K562 (cell line): ENCODE measurements at regions not wholly inside any gene's neighbourhood (a gene's known extent, or its start where the extent isn't known, plus 50 kb on each side); places are given as distances from the start of the nearest gene placed in this dataset.

Experiments
- ATAC-seq: fragments of 200-7000 bp; cut with Tn5 transposase; 3 replicates; pipeline ENCODE4 v1.9.1; 2020; ENCODE audit warnings: moderate library complexity
- BruUV-seq: library from RNA; stranded (reverse); fragments of 400-500 nt; replicated peaks from 2 replicates; lab custom pipeline; 2021; lab: Mats Ljungman, UMichigan
- CTCF ChIA-PET: fragments of 300-600 bp; formaldehyde crosslinking; extraction: SDS; loops from one replicate; lab custom pipeline; 2021; ENCODE audit warnings: low intra/inter-chr PET ratio; lab: Yijun Ruan, JAX
- POLR2A ChIA-PET: fragments of 300-600, 350-650 bp; sonication (Branson Sonifier 250); formaldehyde crosslinking; extraction: SDS; loops from one replicate; lab custom pipeline; 2021; ENCODE audit warnings: antibody characterized with exemption, inconsistent platforms; lab: Yijun Ruan, JAX
- DNase-seq, 4 experiments: peaks; one replicate each; pipeline versions ENCODE4 v3.0.0 to v3.0.0-alpha.2; 2011 to 2018; ENCODE audit warnings: low spot score in 3 of 4, mixed read lengths in 3 of 4; ENCODE audit errors: extremely low read depth in 1 of 4
- FAIRE-seq: peaks from 2 replicates; lab custom pipeline; 2011; peaks lifted over from hg19 to GRCh38; lab: Jason Lieb, UNC
- H2AFZ ChIP-seq: 2 replicates; pipeline ENCODE4 v1.6.0; 2011; ENCODE audit warnings: low read depth, low read length, control low read depth, inconsistent platforms
- H3K27ac ChIP-seq: fragments of 200-600 bp; 3 replicates; pipeline ENCODE4 v1.8.0; 2011; ENCODE audit warnings: low read depth, mild to moderate bottlenecking, control low read depth, inconsistent platforms, low read length, moderate library complexity, mixed read lengths; ENCODE audit errors: extremely low read depth
- H3K27me3 ChIP-seq, 2 experiments: fragments of 300-600 bp in 1 of 2; 2 replicates in 1 of 2; 3 replicates in 1 of 2; pipeline versions ENCODE4 v1.6.0 to v1.8.0; 2011; ENCODE audit warnings: inconsistent platforms in 2 of 2, low read length in 2 of 2, mild to moderate bottlenecking in 1 of 2, mixed read lengths in 1 of 2, moderate library complexity in 1 of 2; ENCODE audit not compliant: control insufficient read depth in 2 of 2, insufficient read depth in 2 of 2
- H3K36me3 ChIP-seq: fragments of 300-600 bp; 3 replicates; pipeline ENCODE4 v1.8.0; 2011; ENCODE audit warnings: mild to moderate bottlenecking, low read length, inconsistent platforms; ENCODE audit not compliant: control insufficient read depth, insufficient read depth
- H3K4me1 ChIP-seq, 2 experiments: fragments of 200-600 bp in 1 of 2; replicated peaks in 1 of 2; 2 replicates in 1 of 2; 3 replicates in 1 of 2; pipeline versions ENCODE4 v1.5.1 to v1.8.0; 2011; ENCODE audit warnings: inconsistent platforms in 2 of 2, low read length in 2 of 2, mild to moderate bottlenecking in 1 of 2, mixed read lengths in 1 of 2, moderate library complexity in 1 of 2; ENCODE audit not compliant: control insufficient read depth in 2 of 2, insufficient read depth in 2 of 2
- H3K4me2 ChIP-seq: 2 replicates; pipeline ENCODE4 v1.6.1; 2011; ENCODE audit warnings: low read length, control low read depth, inconsistent platforms, mixed read lengths; ENCODE audit not compliant: insufficient read depth
- H3K4me3 ChIP-seq: fragments of 200-600 bp; sonication (generic), shearing (Covaris generic); 2 replicates; pipeline ENCODE4 v1.5.1; 2016; ENCODE audit warnings: control low read depth, inconsistent platforms
- H3K79me2 ChIP-seq: fragments of 200-600 bp; 3 replicates; pipeline ENCODE4 v1.8.0; 2011; ENCODE audit warnings: low read length, inconsistent platforms; ENCODE audit not compliant: control insufficient read depth, insufficient read depth
- H3K9ac ChIP-seq, 2 experiments: 2 replicates each; pipeline versions ENCODE4 v1.6.0 to v1.6.1; 2011; ENCODE audit warnings: low read depth in 2 of 2, low read length in 2 of 2, control low read depth in 1 of 2, inconsistent platforms in 1 of 2, mild to moderate bottlenecking in 1 of 2, mixed read lengths in 1 of 2; ENCODE audit not compliant: insufficient read depth in 1 of 2
- H3K9me1 ChIP-seq: one replicate; pipeline ENCODE4 v1.6.0; 2011; ENCODE audit warnings: inconsistent platforms, mild to moderate bottlenecking, low read length, moderate library complexity; ENCODE audit not compliant: control insufficient read depth, insufficient read depth
- H3K9me3 ChIP-seq: replicated peaks from 2 replicates; pipeline ENCODE4 v1.5.1; 2011; ENCODE audit warnings: low read depth, low read length, inconsistent platforms; ENCODE audit not compliant: control insufficient read depth, insufficient read depth
- H4K20me1 ChIP-seq: replicated peaks from 2 replicates; pipeline ENCODE4 v1.6.1; 2011; ENCODE audit warnings: low read length, inconsistent platforms, mixed read lengths; ENCODE audit not compliant: control insufficient read depth, insufficient read depth
- ATF2 ChIP-seq: sonication (generic); formaldehyde crosslinking; IDR thresholded peaks from 2 replicates; pipeline ENCODE4 v1.8.1; 2022; ENCODE audit warnings: missing genetic modification reagents
- BCLAF1 ChIP-seq, 2 experiments: fragments of 450-650 bp in 1 of 2; IDR thresholded peaks; 2 replicates each; pipeline ENCODE4 v1.6.1; 2011 to 2017; ENCODE audit warnings: low read depth in 2 of 2, antibody characterized with exemption in 1 of 2, borderline replicate concordance in 1 of 2, low read length in 1 of 2, mild to moderate bottlenecking in 1 of 2, mixed read lengths in 1 of 2; ENCODE audit not compliant: control insufficient read depth in 1 of 2
- BRD4 ChIP-seq: fragments of 200-600 bp; sonication (generic); IDR thresholded peaks from 2 replicates; pipeline ENCODE4 v1.6.1; 2017; ENCODE audit warnings: inconsistent platforms
- ESRRA ChIP-seq: fragments of 450-650 bp; IDR thresholded peaks from 2 replicates; pipeline ENCODE4 v1.6.1; 2014; ENCODE audit warnings: low read depth, mild to moderate bottlenecking, moderate library complexity, borderline replicate concordance
- GABPB1 ChIP-seq: sonication (generic); formaldehyde crosslinking; IDR thresholded peaks from 2 replicates; pipeline ENCODE4 v1.8.0; 2022; ENCODE audit warnings: mild to moderate bottlenecking, missing genetic modification reagents
- GTF2F1 ChIP-seq: IDR thresholded peaks from 2 replicates; pipeline ENCODE4 v1.6.1; 2011; ENCODE audit warnings: low read depth, low read length, improper control_type of control experiment
- IRF1 ChIP-seq: sonication (generic); formaldehyde crosslinking; IDR thresholded peaks from 2 replicates; pipeline ENCODE4 v1.8.0; 2022; ENCODE audit warnings: missing genetic modification reagents, mild to moderate bottlenecking, borderline replicate concordance
- NCOR1 ChIP-seq: fragments of 450-650 bp; IDR thresholded peaks from 2 replicates; pipeline ENCODE4 v1.6.1; 2016; ENCODE audit warnings: mild to moderate bottlenecking, moderate library complexity
- NRF1 ChIP-seq, 2 experiments: fragments of 450-650 bp; IDR thresholded peaks in 1 of 2; conservative IDR thresholded peaks in 1 of 2; 2 replicates each; pipeline ENCODE4 v1.6.1; 2014; ENCODE audit warnings: mild to moderate bottlenecking in 2 of 2
- PHF20 ChIP-seq: fragments of 450-650 bp; IDR thresholded peaks from 2 replicates; pipeline ENCODE4 v1.6.1; 2018; ENCODE audit not compliant: partially characterized antibody
- U2AF1 ChIP-seq: fragments of 200-400 bp; formaldehyde crosslinking; optimal IDR thresholded peaks from 2 replicates; pipeline ENCODE3; 2017; ENCODE audit warnings: mild to moderate bottlenecking, low read depth, low read length, moderate library complexity
- ZBTB17 ChIP-seq: fragments of 450-650 bp; formaldehyde crosslinking; IDR thresholded peaks from 2 replicates; pipeline ENCODE4 v1.4.0; 2020; ENCODE audit warnings: mild to moderate bottlenecking
- ZFP36 ChIP-seq: fragments of 150-350 bp; IDR thresholded peaks from 2 replicates; pipeline ENCODE4 v1.6.1; 2018; ENCODE audit warnings: low read length, low read depth; ENCODE audit not compliant: partially characterized antibody
- in situ Hi-C: fragments of 300-500 bp; cut with MboI; formaldehyde crosslinking; loops from 4 replicates; pipeline ENCODE4 v1.15.0; 2018; ENCODE audit warnings: inconsistent platforms, mixed read lengths
- intact Hi-C: fragments of 100-400 bp; cut with micrococcal nuclease; formaldehyde crosslinking; loops from 2 replicates; pipeline ENCODE4 v1.14.2; 2022
- TF ChIP-seq, protein P1 (sequence below): sonication (generic); formaldehyde crosslinking; IDR thresholded peaks from 2 replicates; pipeline ENCODE4 v1.8.1; 2023; ENCODE audit warnings: missing genetic modification reagents, mild to moderate bottlenecking, borderline replicate concordance

GRCh38 chr5:13470263-13470662, 474.2 kb downstream of the DNAH5 start:
- Histone ChIP-seq H3K4me2 (no peak overlapping the region), H3K27me3 (no peaks in the 10 kb centered on the region), H3K9me1 (no peaks in the 10 kb centered on the region), H2AFZ (no peak overlapping the region), H3K27ac (no peak overlapping the region), H3K9me3 (no peaks in the 10 kb centered on the region; the same call in 1 of the 2 replicates), H4K20me1 (no peaks in the 10 kb centered on the region), H3K36me3 (no peaks in the 10 kb centered on the region), H3K79me2 (no peaks in the 10 kb centered on the region), H3K4me3 (no peak overlapping the region), H3K4me1 (no peaks in the 10 kb centered on the region), H3K9ac (no peak overlapping the region)
- ChIA-PET CTCF (no interaction called here), POLR2A (no interaction called here)
- no peak for FAIRE-seq
- no peak for ATAC-seq
- in situ Hi-C loops, result no loop called here
- no peak for DNase-seq
- BruUV-seq, result no TSS peak
- intact Hi-C loops, result no loop called here
- TF ChIP-seq U2AF1, result no peak
- no peak for TF ChIP-seq NCOR1
- no peak for TF ChIP-seq BRD4
- TF ChIP-seq, protein P1, sequence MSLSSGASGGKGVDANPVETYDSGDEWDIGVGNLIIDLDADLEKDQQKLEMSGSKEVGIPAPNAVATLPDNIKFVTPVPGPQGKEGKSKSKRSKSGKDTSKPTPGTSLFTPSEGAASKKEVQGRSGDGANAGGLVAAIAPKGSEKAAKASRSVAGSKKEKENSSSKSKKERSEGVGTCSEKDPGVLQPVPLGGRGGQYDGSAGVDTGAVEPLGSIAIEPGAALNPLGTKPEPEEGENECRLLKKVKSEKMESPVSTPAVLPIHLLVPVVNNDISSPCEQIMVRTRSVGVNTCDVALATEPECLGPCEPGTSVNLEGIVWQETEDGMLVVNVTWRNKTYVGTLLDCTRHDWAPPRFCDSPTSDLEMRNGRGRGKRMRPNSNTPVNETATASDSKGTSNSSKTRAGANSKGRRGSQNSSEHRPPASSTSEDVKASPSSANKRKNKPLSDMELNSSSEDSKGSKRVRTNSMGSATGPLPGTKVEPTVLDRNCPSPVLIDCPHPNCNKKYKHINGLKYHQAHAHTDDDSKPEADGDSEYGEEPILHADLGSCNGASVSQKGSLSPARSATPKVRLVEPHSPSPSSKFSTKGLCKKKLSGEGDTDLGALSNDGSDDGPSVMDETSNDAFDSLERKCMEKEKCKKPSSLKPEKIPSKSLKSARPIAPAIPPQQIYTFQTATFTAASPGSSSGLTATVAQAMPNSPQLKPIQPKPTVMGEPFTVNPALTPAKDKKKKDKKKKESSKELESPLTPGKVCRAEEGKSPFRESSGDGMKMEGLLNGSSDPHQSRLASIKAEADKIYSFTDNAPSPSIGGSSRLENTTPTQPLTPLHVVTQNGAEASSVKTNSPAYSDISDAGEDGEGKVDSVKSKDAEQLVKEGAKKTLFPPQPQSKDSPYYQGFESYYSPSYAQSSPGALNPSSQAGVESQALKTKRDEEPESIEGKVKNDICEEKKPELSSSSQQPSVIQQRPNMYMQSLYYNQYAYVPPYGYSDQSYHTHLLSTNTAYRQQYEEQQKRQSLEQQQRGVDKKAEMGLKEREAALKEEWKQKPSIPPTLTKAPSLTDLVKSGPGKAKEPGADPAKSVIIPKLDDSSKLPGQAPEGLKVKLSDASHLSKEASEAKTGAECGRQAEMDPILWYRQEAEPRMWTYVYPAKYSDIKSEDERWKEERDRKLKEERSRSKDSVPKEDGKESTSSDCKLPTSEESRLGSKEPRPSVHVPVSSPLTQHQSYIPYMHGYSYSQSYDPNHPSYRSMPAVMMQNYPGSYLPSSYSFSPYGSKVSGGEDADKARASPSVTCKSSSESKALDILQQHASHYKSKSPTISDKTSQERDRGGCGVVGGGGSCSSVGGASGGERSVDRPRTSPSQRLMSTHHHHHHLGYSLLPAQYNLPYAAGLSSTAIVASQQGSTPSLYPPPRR (CRISPR knock-in tag), result no peak
- no peak for TF ChIP-seq BCLAF1 (IDR thresholded peaks at IDR 0.05; ENCODE audit: borderline replicate concordance in 1 of 2, control insufficient read depth in 1 of 2, low read depth in 2 of 2, low read length in 1 of 2)
- no peak for TF ChIP-seq ESRRA
- no peak for TF ChIP-seq ZFP36
- no peak for TF ChIP-seq ATF2 (CRISPR knock-in tag)
- no peak for TF ChIP-seq GABPB1 (CRISPR knock-in tag)
- TF ChIP-seq ZBTB17 (CRISPR knock-in tag), result no peak
- no peak for TF ChIP-seq NRF1 (conservative IDR thresholded peaks at IDR 0.05 in 1 of 2, IDR thresholded peaks at IDR 0.05 in 1 of 2)
- no peak for TF ChIP-seq PHF20
- no peak for TF ChIP-seq GTF2F1
- no peak for TF ChIP-seq IRF1 (CRISPR knock-in tag)
